OCI-LY7 (cell line): ENCODE measurements at regions not wholly inside any gene's neighbourhood (a gene's known extent, or its start where the extent isn't known, plus 50 kb on each side); places are given as distances from the start of the nearest gene placed in this dataset.

Source experiments
- EZH2phosphoT487 ChIP-seq: fragments of 200-600 bp; sonication (generic); IDR thresholded peaks from 2 replicates; pipeline ENCODE4 v1.6.1; 2018; ENCODE audit warnings: low read depth, borderline replicate concordance, mild to moderate bottlenecking, mixed run types, antibody characterized with exemption, low read length, moderate library complexity, mixed read lengths
- TF ChIP-seq, protein P1 (sequence below): fragments of 200-600 bp; sonication (generic); conservative IDR thresholded peaks from 2 replicates; pipeline ENCODE4 v1.5.1; 2014; ENCODE audit warnings: mild to moderate bottlenecking, antibody characterized with exemption, low read length, moderate library complexity, mixed read lengths

DNA sequence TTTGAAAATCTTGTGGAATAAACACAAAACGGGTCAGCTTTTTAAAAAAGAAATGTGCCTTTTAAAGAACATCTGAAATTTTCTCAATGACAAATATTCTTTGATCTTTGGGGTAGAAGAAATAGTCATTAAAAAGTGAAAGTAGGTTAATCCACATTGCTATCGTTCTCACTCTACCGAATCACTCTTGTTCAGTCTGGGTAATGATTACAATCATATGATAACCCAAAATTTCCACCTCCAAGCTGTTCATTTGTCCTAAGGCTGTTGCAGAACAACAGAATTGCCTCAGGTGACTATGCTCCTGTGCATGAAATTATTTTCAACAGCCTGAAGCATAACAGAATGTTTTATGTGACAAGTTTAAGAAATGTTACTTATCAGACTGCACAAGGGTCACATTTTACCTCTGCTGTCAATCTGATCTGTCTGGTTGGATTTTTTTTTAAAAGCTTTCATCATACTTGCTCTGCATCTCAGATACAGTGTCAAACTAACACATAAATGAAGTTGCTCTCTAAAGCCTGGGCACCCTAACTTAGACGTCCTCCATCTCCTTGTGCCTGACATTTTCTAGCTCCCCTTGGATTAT lies 227.3 kb downstream of the LURAP1L start:
- TF ChIP-seq, protein P1, sequence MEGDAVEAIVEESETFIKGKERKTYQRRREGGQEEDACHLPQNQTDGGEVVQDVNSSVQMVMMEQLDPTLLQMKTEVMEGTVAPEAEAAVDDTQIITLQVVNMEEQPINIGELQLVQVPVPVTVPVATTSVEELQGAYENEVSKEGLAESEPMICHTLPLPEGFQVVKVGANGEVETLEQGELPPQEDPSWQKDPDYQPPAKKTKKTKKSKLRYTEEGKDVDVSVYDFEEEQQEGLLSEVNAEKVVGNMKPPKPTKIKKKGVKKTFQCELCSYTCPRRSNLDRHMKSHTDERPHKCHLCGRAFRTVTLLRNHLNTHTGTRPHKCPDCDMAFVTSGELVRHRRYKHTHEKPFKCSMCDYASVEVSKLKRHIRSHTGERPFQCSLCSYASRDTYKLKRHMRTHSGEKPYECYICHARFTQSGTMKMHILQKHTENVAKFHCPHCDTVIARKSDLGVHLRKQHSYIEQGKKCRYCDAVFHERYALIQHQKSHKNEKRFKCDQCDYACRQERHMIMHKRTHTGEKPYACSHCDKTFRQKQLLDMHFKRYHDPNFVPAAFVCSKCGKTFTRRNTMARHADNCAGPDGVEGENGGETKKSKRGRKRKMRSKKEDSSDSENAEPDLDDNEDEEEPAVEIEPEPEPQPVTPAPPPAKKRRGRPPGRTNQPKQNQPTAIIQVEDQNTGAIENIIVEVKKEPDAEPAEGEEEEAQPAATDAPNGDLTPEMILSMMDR = no peak
- no peak for TF ChIP-seq EZH2phosphoT487
